Activated CD4-positive, alpha-beta T cell treated with anti-CD3 and anti-CD28 coated beads for 24 hours (primary cell): ENCODE measurements at regions not wholly inside any gene's neighbourhood (a gene's known extent, or its start where the extent isn't known, plus 50 kb on each side); places are given as distances from the start of the nearest gene placed in this dataset.

Experiments used
- DNase-seq, 2 donors: peaks; one replicate each; pipeline ENCODE4 v3.0.0-alpha.2; 2020; ENCODE audit warnings: low read depth in 2 of 2

DNA sequence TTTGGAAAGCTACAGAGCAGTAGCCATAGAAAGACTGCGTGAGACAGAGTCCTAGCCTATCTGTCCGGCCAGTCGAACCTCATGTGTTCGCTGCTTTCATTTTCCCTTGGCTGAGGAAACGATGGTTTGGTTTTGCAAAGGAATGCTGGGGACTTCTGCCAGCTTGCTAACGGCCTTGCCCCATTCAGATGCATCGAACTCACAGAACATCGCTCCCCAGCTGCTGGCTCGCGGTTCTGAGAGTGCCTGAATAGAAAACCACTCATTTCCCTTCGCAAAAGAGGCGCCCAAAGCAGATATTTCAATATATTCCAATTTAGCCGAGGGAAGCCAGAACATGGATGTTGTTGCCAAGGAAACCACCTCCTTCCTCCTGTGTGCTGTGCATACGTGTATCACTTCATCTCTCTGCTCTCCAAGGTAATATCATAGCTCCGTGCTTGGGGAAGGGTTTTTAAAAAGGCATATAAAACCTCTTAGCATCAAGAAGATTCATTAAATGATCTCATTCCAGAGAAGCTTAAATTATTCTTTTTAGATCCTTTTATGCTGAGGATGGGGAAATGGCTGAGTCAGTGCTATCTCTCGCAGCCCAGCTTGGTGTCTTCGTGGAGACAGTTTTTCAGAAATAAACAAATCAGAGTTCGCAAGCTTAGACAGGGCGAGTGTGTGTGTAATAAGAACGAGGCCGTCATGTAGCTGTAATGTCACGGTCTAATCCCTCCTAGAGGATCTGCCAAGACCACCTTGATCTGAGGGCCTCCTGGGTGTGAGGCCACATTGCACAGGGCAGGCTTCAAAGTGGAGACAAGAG lies 215.2 kb downstream of the RPS24 start:
- DNase-seq: no peak

DNA sequence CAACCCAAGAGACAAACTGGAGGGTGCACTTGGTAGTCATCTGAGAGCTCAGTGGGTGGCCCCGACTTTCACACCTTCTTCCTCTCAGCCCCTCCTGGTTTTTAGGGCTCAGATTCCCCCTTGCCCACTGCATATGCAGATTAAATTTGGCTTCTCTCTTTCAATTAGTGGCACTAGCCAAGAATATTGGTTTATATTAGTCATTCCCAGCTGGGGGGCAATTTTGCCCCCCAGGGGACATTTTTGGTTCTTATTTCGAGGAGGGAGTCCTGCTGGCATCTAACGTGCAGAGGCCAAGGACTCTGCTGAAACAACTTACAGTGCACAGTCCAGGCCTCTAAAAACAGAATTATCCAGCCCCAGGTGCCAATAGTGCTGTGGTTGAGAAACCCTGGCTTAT lies 216.0 kb downstream of the RPS24 start:
- no peak for DNase-seq

DNA sequence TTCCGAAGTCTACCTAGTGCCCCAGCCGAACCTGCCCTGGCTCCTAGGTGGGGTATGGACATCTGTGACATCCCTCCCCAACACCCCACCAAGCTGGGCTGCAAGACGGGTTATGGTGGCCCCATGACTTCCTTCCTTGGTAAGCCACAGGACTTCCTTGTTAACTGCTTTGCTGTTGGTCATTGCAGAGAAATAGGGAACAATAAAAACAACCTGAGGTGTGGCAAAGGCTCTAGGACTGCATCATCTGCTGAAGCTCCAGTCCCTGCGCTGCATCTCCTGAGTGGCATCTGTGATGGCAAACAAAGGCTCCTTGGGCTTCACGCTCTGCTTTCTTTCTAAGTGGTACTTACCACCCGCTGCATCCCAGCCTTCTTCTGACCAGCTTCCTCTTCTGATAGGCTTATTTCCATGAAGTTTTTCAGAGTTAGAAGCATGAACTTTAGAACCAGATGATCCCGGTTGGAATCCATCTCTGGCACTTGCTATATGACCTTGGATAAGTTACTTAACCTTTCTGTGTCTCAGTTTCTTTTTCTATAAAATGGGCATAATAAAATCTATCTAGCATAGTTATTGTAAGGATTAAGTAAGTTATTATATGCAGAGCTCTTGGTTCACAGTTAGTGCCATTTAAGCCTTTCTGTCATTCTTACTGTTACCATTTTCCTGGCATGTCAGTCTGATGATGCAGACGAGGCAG lies 216.8 kb downstream of the RPS24 start:
- no peak for DNase-seq

DNA sequence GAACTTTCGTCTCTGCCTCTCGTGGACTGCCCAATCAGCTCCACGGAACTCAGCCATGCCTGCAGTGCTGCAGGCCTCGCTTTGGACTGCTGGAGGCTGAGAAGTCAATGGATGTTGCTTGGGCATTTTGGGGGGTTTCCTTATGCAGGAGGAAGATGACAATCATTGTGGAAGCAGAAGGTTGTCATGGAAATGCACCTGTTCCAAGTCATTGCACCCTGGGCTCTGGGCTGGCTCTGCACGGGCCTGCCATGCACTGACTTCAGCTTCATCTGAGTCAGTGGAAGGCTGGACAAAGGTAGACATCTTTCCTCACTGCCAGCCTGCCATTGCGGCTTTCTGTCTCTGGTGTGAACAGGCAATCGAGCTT lies 217.3 kb downstream of the RPS24 start:
- DNase-seq: no peak

DNA sequence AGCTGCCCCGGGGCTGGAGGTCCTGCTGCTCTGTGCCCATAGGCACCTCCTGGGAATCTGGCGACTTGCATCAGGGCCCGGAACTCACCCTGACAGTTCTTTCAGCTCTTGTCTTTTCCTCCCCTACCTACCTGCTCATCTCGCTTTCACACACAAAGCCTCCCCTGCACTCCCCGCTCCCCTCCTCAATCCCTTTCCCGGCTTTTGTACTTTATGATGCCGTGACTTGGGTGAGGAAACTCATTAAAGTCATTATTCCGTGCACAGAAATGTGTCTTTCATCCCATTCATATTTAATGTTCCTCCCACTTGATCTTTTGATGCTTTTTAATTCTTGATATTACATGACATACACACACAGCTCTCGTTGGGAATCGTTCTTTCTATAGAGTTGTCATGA lies 218.6 kb downstream of the RPS24 start:
- no peak for DNase-seq

DNA sequence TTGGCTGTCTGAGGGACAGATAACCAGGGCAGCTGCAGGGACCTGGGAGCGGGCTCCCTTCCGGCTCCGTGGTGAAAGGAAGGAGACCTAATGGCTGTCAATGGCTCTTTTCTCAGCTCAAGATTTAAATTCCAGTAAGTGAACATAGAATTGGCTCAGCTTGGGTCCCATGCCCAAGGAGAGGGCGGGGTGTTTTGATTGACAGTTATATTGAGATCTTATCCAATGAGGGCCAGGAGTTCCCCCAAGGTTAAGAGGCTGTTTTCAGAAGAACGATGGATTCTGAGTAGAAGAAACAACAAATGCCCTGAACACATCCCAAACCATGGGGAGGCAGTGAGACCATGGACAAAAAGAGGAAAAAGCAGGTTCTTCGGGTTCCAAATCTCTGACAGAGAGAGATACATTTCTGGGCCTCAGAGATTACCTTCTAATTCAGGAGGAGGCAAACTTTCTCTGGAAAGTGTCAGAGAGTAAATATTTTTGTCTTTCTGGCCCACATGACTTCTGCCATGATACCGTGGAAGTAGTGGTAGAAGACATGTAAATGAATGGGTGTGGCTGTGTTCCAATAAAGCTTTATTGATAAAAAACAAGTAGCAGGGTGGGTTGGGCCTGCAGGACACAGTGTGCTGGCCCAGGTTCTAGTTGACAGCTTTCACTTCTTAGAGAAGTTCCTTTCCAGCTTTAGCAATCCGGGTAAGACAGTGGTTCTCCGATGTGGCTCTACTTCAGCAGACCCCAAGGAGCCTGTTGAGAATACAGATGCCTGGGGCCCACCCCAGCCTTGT lies 219.6 kb downstream of the RPS24 start:
- no peak for DNase-seq

DNA sequence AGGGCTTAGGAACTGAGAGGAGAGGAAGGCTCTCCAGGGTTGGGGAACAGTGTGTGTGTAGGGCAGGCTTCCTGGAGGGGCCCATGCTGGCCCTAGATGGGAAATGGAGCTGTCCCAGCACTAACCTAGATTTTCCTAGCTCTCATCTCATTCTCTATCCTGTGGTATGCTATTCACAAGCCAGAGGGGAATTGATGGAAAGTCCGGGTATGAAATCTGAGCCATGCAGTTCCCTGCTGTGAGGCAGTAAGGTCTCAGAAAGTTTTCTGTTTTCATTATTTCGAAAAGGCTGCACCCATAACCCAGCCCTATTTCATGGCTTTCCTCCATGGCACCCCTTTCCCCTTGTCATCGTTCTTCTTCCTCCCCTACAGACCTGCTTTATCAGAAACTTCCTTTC lies 220.3 kb downstream of the RPS24 start:
- no peak for DNase-seq

DNA sequence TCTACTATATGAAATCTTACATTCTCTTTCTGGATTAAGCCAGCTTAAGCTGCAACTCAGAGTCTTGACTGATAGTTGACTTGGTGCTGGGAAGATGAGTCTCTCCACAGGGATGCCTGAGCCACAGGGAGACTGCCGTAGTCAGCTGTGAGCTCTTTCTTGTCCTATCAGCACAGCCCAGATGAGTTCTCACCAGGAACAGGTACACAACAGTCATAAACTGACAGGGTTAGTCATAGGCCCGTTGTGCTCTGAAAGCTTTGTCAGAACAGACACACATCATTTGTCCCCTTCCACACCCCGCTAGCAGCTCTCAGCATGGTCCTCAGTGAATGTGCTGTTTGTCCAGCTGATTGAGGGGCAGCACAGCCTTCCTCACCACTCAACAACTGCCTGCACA lies 221.6 kb downstream of the RPS24 start:
- no peak for DNase-seq

DNA sequence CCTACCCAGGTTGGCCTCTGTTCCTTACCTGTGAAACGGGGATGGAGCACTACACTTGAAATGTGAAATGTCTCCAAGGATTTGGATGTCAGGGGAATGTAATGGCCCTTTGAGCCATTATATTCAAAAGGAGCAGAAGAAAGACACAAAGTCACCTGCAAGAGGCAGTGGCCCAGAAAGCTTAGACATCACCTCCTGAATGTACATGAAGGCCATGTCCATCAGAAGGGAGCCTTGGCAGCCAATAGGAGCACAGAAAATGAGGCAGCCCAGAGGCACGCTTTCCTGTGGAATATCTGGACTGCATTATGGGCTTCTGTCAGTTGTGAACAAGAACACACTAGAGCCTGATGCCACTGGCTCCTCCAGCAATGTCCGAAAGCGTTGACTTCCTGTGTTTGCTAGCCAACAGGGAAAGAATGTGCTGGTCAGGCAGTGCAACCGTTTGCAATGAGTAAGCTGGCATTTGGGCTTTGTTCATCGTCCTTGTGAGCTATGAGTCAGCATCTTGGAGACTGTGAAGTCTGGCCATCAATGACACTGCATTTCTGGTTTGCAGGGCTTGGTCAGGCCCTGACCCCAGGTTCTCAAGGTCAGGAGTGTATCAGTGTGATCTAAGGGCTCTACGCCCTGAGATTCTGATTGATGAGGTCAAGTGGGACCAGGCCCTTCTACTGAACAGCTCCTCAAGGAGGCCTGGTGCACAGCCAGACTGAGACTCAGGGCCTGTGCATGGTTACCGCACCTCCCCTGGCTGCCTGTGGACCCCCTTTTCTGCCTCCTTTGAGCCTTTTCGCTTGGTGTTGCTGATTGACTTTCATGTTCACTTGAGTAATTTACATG lies 222.4 kb downstream of the RPS24 start:
- no peak for DNase-seq

DNA sequence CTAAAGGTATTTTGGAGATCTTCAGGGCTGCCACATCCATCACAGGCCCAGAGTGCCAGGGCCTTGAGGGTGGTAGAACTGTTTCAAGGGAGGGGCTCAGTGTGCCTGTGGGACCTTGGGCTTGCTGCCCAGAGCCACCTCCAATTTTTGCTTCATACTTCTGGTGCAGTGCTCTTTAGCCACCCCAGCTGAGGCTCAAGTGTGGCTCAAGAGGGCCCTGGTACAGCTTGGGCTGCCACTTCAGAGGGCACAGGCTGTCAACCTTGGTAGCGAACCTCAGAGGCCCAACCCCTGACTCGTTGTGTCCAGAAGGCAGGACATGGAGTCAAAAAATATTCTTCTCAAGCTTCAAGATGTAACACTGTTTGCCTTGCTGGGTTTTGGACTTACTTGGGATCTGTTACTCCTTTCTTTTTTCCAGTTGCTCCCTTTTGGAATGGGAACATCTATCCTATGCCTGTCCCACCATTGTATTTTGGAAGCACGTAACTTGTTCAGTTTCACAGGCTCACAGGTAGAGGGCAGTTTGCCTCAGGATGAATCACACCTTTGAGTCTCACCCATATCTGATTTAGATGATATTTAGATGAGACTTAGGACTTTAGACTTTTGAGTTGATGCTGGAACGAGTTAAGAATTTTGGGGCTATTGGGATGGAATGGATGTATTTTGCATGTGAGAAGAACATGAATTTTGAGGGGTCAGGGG lies 224.8 kb downstream of the RPS24 start:
- no peak for DNase-seq

DNA sequence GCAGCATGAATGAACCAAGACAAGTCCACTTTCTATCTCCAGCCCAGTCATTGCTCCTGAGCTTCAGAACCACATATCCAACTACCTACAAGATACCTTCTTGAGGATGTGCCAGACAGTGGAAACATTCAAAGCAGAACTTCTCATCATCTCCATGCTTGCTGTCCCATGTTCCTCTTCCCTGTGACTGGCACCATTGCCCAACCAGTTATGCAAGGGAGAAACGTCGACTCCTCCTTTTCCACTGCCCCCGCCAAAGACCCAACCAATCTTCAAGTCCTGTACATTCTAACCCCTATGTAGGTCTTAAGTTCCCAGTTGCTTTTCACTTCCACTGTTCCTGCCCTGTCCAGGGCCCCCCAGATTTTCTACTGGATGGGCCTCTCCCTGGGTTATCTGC lies 225.7 kb downstream of the RPS24 start:
- DNase-seq: no peak

DNA sequence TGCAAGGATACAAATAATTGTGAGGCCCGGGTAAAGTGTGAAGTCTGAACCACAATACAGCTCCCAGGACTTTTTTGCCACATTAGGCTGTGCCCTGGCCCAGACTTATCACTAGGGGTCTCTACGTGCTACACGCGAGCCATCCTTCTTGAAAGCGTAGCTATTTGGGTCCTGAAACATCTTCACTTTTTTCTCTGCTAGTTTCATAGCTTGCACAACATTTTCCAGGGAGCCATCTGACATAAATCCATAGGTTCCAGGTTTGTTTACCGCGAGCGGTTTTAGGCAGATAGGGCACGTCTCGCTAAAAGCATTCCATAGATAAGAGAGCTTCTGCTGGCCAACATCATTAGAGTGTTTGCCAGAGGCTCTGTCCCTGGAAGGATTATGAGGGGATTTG lies 226.5 kb downstream of the RPS24 start:
- no peak for DNase-seq

DNA sequence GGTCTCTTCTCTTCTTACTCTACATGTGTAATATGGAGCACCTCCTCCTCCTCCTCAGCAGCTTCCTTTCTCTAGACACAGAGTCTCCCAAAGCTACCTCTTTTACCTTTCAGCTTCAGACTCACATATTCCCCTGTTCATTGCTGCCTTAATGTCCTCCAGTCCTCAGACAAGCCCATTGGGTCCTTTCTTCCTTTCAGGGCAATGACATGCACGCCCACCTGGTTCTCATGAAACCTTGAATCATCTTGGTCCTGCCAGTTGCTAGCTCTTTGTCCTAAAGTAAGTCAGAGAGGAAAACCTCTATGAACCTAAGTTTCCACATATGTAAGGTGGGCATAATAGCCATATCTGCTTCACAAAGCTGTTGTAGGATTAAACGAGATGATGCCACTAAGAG lies 227.0 kb downstream of the RPS24 start:
- no peak for DNase-seq

DNA sequence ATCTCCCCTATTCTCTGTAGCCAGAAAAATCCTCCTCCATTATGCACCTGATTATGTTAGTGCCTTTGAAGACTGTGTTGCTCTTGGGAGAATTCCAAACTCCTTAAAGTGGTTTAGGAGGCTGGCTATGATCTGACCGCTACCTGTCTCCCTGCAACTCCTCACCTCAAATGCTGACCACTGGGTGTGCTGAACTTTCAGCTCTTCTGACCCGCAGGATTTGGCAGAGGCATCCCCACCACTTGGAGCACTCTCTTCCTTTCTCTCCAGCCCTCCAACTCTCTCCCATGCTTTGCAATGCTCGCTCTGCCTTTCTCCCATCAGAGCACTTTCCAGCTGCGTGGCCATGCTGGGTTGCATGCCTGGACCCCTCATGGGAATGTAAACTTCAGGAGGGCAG lies 227.6 kb downstream of the RPS24 start:
- no peak for DNase-seq

DNA sequence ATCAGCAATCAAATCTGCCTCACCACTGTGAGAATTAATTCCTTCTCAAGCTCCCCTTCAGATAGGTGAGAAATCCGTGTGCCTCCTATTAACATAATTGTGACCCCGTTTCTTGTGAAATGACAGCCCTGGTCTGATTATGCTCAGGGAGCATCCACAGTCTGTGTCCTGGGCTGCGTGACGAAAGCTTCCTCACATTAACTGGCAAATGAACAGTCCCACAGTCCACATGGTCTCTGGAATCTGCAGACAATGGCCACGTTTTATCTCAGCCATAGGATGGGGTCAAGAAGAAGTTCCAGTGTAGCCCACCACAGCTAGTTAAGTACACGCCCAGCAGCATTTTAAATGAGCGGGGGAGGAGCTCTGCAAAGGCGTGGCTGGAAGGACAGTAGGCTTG lies 229.2 kb downstream of the RPS24 start:
- no peak for DNase-seq

DNA sequence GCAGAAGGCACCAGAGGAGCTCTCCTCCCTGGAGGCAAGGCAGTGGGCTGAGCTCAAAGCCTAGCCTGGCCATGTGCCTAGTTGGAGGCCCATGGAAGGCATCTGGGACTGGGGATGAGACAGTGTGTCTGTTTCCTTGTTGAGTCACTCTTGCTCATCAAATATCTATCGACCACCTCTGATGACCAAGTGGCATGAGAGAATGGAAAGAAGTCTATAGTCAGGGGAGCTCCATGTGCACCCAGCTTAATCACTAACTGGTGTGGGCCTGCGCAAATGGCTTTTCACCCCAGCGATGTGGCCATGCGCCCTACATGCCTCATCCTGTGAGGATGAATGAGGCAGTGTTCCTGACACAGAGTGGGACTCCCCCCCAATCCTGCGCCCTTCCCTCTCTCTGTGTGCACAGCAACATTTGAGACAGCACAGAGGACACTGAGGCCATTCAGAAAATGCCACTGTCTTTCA lies 229.9 kb downstream of the RPS24 start:
- DNase-seq: no peak

DNA sequence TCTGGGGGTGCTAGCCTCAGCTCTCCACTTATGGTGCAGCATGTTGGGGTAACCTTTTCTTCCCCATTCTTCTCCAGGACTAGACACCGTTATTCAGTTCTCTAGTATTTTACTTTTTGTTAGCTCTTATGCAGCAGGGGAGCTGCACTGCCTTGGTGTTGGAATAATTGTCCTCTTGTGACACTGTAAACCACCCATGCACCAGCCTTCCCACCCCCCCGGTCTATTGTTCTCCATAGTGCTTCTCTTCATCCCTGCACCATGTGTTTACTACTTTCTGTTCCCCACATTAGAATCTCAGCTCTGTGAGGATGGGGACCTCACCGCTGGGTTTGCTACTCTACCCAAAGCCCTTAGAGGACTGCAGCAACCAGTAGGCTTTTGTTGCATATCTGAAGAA lies 230.7 kb downstream of the RPS24 start:
- no peak for DNase-seq

DNA sequence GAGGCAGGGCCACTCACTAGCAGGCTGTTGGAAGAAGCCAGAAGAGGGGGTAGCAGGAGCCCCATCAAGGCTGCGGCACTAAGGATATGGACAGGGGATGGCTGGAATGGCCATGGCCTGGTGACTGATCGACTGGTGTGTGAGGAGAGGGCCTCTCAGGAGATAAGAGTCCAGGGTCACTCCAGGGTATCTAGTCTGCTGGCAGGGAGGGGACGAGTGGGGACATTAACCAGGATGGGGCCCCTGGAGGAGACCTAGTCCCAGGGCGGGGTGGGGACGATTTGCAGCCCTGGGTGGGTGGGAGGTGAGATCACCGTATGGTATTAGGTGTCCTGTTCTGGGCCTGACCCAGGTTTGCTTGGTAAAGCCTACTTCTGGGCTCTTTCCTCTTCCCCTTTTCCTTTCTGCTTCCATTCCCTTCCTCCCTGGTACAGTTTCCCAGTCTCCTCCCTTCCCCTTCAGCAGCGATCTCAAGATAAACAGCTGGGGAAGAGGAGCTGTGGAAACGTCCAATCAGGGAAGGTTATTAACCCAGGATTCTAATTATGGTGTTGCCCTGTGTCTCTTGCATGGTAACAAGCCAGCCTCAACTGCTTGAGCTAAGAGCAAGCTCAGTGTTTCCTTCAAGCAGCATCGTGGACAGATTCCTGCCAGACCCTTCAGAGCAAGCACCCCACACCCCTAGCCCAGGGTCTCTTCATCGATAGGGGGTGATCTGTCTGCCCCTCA lies 233.2 kb downstream of the RPS24 start:
- DNase-seq: no peak

DNA sequence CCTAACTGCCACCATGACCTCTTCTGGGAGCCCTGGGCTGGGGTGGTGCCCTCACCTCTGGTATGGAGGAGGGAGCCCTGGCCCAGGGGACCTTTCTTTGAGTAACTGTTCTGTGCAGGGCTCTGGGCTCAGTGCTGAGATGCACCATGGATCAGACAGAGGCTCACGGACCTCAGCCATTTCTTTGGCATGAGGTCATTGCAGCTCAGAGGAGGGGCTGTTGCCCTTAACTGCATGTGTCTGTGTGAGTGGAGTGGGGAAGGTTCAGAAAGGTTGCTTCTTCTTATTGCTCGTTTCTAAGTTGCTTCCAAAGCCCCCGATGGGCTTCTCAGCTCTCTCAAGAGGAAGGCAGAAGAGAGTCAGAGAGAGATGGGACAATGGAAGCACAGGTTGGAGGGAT lies 233.9 kb downstream of the RPS24 start:
- DNase-seq: no peak

DNA sequence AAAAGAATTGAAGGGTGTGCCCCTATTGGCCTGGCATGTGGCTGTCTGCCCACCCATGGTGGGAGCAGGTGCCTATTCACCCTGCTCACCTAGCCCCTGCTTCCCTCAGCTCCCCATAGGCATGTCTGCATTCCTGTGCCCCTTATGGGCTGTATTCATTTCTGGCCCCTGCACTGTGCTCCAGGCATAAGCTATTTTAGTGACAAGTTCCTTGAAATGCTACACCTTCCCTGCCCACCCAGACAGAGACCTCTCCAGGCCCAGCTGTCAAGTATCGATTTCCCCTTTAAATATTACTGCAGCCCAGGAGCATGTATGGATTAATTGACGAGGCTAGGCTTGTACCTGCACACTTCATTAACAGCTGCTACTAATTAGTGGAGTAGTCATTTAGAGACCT lies 235.4 kb downstream of the RPS24 start:
- DNase-seq: no peak
